ENCODE measurements at regions not wholly inside any gene's neighbourhood (a gene's known extent, or its start where the extent isn't known, plus 50 kb on each side); places are given as distances from the start of the nearest gene placed in this dataset.
"Not testable (repeated sequence)": the region's sequence is repeated elsewhere in the genome, so short reads cannot be mapped to it uniquely, and the experiment has no call there.

GRCh38 chr6:81623106-81623759, 129.2 kb downstream of the TENT5A start:
- DNase-seq, result no peak

GRCh38 chr6:81621816-81622395, 130.6 kb downstream of the TENT5A start:
- DNase-seq, result no peak

- no peak for DNase-seq
These were observed 138.2 kb downstream of the TENT5A start for GRCh38 chr6:81614292-81614691.

DNA sequence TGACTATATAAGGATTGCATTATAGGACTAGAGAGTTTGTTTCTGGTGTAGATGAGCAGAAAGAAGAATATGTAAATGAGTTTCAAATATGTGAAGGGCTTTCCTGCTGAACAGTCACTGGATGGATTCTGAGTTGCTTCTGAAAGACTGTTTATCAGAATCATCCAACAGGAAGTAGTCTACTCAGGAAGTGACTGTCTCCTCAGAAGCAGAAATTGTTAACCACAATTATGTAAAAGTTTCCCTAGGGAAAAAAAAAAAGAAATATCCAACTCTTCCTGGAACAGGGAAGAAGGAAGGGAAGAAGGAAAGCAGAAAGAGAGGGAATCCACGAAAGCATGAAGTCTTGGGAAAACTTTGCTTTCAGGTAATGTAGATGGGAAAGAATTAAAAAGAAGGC, 138.9 kb downstream of the TENT5A start:
- no peak for DNase-seq

- DNase-seq, result no peak
These were observed 140.3 kb downstream of the TENT5A start for GRCh38 chr6:81612136-81612535.

- no peak for DNase-seq
These were observed 142.7 kb downstream of the TENT5A start for GRCh38 chr6:81609736-81610135.

DNA sequence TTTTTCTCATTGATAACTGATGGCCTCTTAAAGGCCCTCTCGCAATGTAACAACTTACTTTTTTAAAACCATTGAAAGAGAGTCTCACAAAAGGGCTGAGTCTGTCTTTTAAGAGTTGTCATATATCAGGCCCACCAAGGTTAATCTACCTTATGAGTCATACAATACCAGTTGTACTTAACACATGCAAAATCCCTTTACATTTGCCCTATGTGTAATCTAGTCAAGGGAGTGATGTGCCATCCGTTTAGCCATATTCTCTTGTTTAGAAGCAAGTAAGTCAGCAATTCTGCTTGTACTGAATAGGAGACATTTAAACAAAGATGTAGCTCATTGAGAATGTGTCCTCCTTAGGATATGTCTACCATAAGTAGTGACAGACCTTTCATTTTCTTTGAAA, 143.7 kb downstream of the TENT5A start:
- DNase-seq, result no peak

DNA sequence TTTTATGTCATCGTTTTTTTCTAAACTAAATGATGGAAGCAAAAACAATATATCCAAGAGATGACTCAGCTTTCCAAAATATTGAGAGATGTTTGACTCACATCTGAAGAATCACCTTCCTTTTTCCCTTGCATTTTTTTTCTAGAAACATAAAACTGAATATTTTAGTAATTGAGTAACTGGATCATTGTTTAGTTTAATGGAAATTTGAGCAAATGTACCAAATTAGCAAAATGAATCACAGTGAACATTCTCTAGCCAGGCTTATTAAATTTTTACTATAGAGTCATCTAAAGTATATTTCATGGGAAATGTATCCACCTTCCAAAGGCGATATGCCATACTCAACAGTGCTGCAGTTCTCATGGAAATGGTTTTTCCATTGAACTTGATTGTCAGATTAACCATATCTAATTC, 145.5 kb downstream of the TENT5A start:
- no peak for DNase-seq

DNA sequence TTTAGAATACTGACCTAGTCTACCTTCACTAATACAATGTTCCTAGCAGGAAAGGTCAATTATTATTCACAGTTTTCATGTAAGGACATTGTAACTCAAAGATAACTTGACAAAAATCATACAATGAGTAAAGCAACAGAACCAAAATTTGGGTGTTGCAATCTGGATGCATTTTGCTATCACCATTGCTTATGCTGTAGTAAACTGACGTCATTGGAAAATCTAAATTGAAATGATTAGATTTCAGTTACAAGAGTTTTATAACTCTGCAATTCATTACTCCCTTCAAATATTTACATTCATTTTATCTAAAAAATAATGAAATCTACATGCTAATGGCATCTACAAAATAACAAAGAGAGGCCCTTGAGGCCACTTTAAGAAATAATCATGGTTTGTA, 147.0 kb downstream of the TENT5A start:
- DNase-seq, result no peak

GRCh38 chr6:81601918-81602317, 150.6 kb downstream of the TENT5A start:
- no peak for DNase-seq

DNA sequence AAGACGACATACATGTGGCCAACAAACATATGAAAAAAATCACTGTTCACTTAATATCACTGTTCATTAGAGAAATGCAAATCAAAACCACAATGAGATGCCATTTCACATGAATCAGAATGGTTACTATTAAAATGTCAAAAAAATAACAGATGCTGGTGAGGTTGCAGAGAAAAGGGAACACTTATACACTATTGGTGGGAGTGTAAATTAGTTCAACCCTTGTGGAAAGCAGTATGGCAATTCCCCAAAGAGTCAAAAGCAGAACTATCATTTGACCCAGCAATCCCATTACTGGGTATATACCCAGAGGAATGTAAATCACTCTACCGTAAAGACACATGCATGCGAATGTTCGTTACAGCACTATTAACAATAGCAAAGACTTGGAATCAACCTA, 152.0 kb downstream of the TENT5A start:
- DNase-seq, result not testable (repeated sequence)

DNA sequence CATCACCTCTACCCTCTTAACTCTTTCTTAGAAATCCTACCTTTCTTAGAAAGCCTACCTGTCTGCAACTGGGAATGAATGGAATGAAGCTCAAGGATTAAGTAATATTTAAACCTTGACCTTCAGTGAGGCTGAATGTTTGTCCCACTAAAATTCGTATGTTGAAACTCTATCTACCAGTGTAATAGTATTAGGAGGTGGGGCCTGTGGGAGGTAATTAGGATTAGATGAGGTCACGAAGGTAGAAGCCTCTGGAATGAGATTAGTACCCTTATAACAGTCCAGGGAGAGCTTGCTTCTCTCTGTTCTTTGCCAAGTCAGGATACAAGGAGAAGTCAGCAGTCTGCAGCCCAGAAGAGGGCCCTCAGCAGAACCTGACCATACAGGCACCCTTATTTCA, 158.0 kb downstream of the TENT5A start:
- DNase-seq, result no peak

GRCh38 chr6:81590314-81590691, 162.2 kb downstream of the TENT5A start:
- no peak for DNase-seq

- DNase-seq, result no peak
These were observed 162.8 kb downstream of the TENT5A start for GRCh38 chr6:81589465-81590313.

GRCh38 chr6:81585686-81586085, 166.8 kb downstream of the TENT5A start:
- DNase-seq, result not testable (repeated sequence)

DNA sequence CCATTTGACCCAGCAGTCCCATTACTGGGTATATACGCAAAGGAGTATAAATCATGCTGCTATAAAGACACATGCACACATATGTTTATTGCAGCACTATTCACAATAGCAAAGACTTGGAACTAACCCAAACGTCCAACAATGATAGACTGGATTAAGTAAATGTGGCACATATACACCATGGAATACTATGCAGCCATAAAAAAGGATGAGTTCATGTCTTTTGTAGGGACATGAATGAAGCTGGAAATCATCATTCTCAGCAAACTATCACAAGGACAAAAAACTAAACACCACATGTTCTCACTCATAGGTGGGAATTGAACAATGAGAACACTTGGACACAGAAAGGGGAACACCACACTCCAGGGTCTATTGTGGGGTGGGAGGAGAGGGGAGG, 168.3 kb downstream of the TENT5A start:
- not testable (repeated sequence) for DNase-seq

DNA sequence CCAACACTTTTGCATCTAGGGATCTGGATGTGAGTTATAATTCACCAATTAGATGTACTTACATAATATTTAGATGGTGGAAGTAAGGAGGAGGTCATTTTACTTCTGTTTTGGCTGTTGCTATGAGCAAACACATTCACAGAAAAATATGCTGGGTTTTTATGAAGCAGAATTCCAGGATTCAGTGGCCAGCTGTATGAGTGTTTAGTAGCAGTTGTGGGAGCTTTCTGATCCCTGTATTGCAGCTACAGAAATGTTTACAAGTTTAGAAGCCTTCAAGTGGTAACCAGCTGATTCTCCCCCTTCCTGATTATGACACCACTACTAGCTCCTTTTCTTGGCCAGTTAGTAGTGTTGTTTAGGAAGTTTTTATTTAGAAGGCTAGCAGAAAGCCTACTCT, 177.0 kb downstream of the TENT5A start:
- DNase-seq, result no peak

DNA sequence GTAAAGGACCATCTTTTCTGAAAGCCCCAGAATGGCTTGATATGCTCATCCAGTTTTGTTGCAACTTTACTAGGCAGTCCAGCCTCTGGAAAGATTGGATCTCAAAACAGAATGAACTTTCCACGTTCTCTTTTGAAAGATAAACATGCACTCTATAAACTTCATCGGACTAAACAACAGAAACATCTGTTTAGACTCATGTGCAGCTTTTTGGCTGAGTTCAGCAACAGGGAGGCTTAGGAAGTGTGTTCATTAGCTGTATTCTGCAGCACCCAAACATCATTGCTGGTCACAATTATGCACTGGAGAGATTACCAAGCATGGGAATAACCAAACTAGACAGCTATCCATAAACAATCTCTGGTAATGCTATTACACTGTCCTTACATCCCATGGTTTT, 180.5 kb downstream of the TENT5A start:
- no peak for DNase-seq

- DNase-seq, result no peak
These were observed 181.8 kb downstream of the TENT5A start for GRCh38 chr6:81570681-81571080.

DNA sequence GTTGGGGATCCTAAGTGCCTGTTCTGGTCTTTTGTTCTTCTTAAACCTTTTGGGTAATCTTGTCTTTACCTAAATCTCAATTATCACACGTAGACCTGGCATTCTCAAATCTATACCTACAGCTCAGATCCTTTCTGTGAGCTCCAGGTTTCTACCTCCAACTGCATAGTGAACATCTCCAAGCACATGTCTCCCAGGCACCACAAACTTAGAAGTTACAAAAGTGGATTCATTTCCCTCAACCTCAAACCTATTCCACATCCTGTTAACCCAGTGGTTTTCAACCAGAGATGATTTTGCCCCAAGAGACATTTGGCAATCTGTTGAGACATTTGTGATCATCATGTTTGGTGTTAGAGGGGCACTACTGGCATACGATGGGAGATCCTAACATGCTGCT, 183.5 kb downstream of the TENT5A start:
- no peak for DNase-seq

GRCh38 chr6:81565071-81565470, 187.4 kb downstream of the TENT5A start:
- DNase-seq, result no peak

DNA sequence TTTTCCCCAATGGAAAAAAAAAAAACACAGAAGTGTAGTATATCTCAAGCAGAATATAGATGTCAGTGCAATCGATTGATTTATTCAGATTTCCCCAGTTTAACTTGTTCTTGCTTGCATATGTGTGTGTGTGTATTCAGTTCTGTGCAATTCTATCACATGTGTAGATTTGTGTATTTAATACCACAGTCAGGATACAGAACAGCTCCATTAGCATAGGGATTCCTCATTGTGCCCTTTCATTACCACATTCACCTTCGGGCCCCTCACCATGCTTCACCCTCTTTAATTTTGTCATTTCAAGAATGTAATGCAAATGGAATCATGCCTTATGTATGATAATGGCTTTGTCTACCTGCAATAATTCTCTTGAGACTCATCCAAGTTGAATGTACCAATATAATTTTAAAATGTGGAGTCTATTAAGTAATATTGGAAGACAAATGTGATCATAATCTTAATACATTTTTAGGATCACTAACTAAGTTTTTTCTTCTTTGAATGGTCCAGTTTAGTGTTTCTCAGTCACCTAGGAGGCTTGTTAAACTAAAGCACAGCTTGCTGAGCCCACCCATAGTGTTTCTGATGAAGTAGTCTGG, 187.9 kb downstream of the TENT5A start:
- no peak for DNase-seq

DNA sequence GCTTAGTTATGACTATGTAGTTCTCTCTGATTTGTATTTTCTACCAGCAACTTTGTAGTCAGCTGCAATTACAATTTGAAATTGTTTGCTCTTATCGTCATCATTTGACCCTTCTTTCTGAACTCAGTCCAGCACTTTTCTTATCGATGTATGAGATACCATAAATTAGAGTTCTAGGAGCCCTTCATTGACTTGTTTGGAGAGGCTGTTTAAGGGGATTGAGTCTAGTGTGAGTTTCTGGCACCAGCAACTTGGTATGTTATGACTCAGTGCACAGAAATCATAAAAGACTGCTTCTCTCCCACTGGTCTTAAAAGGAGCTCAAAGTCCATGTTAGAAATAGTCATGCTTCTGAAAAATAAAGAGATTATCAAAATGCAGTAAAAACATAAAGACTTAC, 190.3 kb downstream of the TENT5A start:
- no peak for DNase-seq

DNA sequence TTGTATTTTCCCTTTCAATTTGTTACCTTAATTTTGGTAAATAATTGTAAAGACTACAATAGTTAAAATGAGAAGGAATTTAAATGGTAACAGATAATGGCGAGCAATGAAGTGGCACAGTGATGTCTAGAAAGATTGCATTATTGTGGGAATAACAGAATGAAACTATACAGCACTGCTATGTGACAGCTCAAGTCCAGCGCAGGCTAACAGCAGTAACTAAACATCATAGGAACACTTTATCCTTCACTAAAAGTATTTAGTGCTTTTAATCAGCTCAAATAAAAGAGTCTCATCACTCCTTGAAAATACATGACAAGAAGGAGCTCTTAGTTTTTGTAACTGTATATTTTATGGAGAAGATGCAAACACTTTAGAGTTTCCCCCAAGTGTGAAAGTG, 190.8 kb downstream of the TENT5A start:
- DNase-seq, result no peak

All from CD4-positive, alpha-beta T cell treated with Interleukin-1 beta for 1 hour (primary cell).